ENCODE measurements at regions not wholly inside any gene's neighbourhood (a gene's known extent, or its start where the extent isn't known, plus 50 kb on each side); places are given as distances from the start of the nearest gene placed in this dataset.

- DNase-seq (ENCODE audit: extremely low read depth, low read depth, low spot score): no peak
These were observed 323.1 kb upstream of the FBXO33 start for GRCh38 chr14:39755269-39755878.

GRCh38 chr14:39740454-39740853, 308.2 kb upstream of the FBXO33 start:
- no peak for DNase-seq (ENCODE audit: extremely low read depth, low read depth, low spot score)

- no peak for DNase-seq (ENCODE audit: extremely low read depth, low read depth, low spot score)
These were observed 307.6 kb upstream of the FBXO33 start for GRCh38 chr14:39739796-39740195.

GRCh38 chr14:39734306-39734705, 302.1 kb upstream of the FBXO33 start:
- DNase-seq (ENCODE audit: extremely low read depth, low read depth, low spot score): no peak

GRCh38 chr14:39733741-39734140, 301.5 kb upstream of the FBXO33 start:
- DNase-seq (ENCODE audit: extremely low read depth, low read depth, low spot score): no peak

GRCh38 chr14:39731912-39732311, 299.7 kb upstream of the FBXO33 start:
- DNase-seq (ENCODE audit: extremely low read depth, low read depth, low spot score): no peak

GRCh38 chr14:39726563-39726962, 294.3 kb upstream of the FBXO33 start:
- DNase-seq (ENCODE audit: extremely low read depth, low read depth, low spot score): no peak

- DNase-seq (ENCODE audit: extremely low read depth, low read depth, low spot score): no peak
These were observed 290.5 kb upstream of the FBXO33 start for GRCh38 chr14:39722547-39723273.

GRCh38 chr14:39716987-39717570, 284.8 kb upstream of the FBXO33 start:
- DNase-seq (ENCODE audit: extremely low read depth, low read depth, low spot score): no peak

- DNase-seq (ENCODE audit: extremely low read depth, low read depth, low spot score): no peak
These were observed 280.2 kb upstream of the FBXO33 start for GRCh38 chr14:39712293-39712999.

GRCh38 chr14:39704594-39704993, 272.4 kb upstream of the FBXO33 start:
- no peak for DNase-seq (ENCODE audit: extremely low read depth, low read depth, low spot score)

GRCh38 chr14:39694341-39694740, 262.1 kb upstream of the FBXO33 start:
- no peak for DNase-seq (ENCODE audit: extremely low read depth, low read depth, low spot score)

GRCh38 chr14:39683691-39684260, 251.5 kb upstream of the FBXO33 start:
- no peak for DNase-seq (ENCODE audit: extremely low read depth, low read depth, low spot score)

GRCh38 chr14:39682582-39682981, 250.3 kb upstream of the FBXO33 start:
- no peak for DNase-seq (ENCODE audit: extremely low read depth, low read depth, low spot score)

GRCh38 chr14:39681782-39682399, 249.7 kb upstream of the FBXO33 start:
- DNase-seq (ENCODE audit: extremely low read depth, low read depth, low spot score): no peak

GRCh38 chr14:39680777-39681176, 248.5 kb upstream of the FBXO33 start:
- DNase-seq (ENCODE audit: extremely low read depth, low read depth, low spot score): no peak

- no peak for DNase-seq (ENCODE audit: extremely low read depth, low read depth, low spot score)
These were observed 241.5 kb upstream of the FBXO33 start for GRCh38 chr14:39673734-39674133.

GRCh38 chr14:39673270-39673711, 241.1 kb upstream of the FBXO33 start:
- DNase-seq (ENCODE audit: extremely low read depth, low read depth, low spot score): no peak

GRCh38 chr14:39668449-39668848, 236.2 kb upstream of the FBXO33 start:
- DNase-seq (ENCODE audit: extremely low read depth, low read depth, low spot score): no peak

- DNase-seq (ENCODE audit: extremely low read depth, low read depth, low spot score): no peak
These were observed 234.2 kb upstream of the FBXO33 start for GRCh38 chr14:39666386-39666785.

- no peak for DNase-seq (ENCODE audit: extremely low read depth, low read depth, low spot score)
These were observed 232.8 kb upstream of the FBXO33 start for GRCh38 chr14:39665075-39665475.
